ENCODE measurements at regions not wholly inside any gene's neighbourhood (a gene's known extent, or its start where the extent isn't known, plus 50 kb on each side); places are given as distances from the start of the nearest gene placed in this dataset.

DNA sequence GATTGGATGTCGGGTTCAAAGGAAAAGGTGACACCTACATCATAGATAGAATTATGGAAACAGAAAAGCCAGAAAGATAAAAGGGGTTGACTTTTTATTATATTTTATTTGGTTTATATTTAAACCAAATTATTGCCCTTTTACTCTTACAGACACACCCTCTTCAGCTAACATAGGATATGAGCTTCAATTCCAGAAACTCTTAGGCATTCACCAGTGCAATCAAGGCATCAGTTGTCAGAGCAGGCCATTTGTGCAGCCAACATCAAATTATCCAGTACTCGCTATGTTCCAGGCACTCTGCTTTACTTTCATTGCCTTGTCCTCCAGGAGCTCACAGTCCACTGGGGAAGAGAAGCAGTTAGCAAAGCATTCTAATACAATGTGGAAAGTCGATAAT, 347.5 kb downstream of the TFEC start:
- TF ChIP-seq, protein P1, sequence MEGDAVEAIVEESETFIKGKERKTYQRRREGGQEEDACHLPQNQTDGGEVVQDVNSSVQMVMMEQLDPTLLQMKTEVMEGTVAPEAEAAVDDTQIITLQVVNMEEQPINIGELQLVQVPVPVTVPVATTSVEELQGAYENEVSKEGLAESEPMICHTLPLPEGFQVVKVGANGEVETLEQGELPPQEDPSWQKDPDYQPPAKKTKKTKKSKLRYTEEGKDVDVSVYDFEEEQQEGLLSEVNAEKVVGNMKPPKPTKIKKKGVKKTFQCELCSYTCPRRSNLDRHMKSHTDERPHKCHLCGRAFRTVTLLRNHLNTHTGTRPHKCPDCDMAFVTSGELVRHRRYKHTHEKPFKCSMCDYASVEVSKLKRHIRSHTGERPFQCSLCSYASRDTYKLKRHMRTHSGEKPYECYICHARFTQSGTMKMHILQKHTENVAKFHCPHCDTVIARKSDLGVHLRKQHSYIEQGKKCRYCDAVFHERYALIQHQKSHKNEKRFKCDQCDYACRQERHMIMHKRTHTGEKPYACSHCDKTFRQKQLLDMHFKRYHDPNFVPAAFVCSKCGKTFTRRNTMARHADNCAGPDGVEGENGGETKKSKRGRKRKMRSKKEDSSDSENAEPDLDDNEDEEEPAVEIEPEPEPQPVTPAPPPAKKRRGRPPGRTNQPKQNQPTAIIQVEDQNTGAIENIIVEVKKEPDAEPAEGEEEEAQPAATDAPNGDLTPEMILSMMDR (IDR thresholded peaks at IDR 0.05; ENCODE audit: low read depth, low read length, poor library complexity, severe bottlenecking), result no peak
- no peak for TF ChIP-seq EZH2phosphoT487 (IDR thresholded peaks at IDR 0.05; ENCODE audit: borderline replicate concordance, low read length)
